Prostate gland (tissue), 2 donors: ENCODE measurements at regions not wholly inside any gene's neighbourhood (a gene's known extent, or its start where the extent isn't known, plus 50 kb on each side); places are given as distances from the start of the nearest gene placed in this dataset.

Experiments
- CTCF ChIP-seq, 4 experiments: fragments of 200-600 bp in 2 of 4; fragments of 450-650 bp in 2 of 4; sonication (generic) in 2 of 4; IDR thresholded peaks; 1 replicate in 3 of 4; 2 replicates in 1 of 4; pipeline ENCODE4 v1.5.1; 2016 to 2019; ENCODE audit warnings: antibody characterized with exemption in 4 of 4, mild to moderate bottlenecking in 2 of 4, moderate library complexity in 2 of 4
- POLR2A ChIP-seq: fragments of 450-650 bp; IDR thresholded peaks from one replicate; pipeline ENCODE4 v1.6.1; 2016; ENCODE audit warnings: antibody characterized with exemption, mild to moderate bottlenecking

GRCh38 chr1:59025201-59025600, 241.4 kb upstream of the JUN start:
- no peak for TF ChIP-seq CTCF (IDR thresholded peaks at IDR 0.05)
- no peak for TF ChIP-seq POLR2A
